Erythroblast (primary cell): ENCODE measurements at regions not wholly inside any gene's neighbourhood (a gene's known extent, or its start where the extent isn't known, plus 50 kb on each side); places are given as distances from the start of the nearest gene placed in this dataset.

Source experiments
- GATA1 ChIP-seq: IDR thresholded peaks from 2 replicates; pipeline ENCODE4 v1.6.1; 2011; ENCODE audit warnings: low read depth, mild to moderate bottlenecking, control low read depth, low read length, moderate library complexity
- POLR2A ChIP-seq: IDR thresholded peaks from 2 replicates; pipeline ENCODE4 v1.6.1; 2011; ENCODE audit warnings: mild to moderate bottlenecking, low read length

DNA sequence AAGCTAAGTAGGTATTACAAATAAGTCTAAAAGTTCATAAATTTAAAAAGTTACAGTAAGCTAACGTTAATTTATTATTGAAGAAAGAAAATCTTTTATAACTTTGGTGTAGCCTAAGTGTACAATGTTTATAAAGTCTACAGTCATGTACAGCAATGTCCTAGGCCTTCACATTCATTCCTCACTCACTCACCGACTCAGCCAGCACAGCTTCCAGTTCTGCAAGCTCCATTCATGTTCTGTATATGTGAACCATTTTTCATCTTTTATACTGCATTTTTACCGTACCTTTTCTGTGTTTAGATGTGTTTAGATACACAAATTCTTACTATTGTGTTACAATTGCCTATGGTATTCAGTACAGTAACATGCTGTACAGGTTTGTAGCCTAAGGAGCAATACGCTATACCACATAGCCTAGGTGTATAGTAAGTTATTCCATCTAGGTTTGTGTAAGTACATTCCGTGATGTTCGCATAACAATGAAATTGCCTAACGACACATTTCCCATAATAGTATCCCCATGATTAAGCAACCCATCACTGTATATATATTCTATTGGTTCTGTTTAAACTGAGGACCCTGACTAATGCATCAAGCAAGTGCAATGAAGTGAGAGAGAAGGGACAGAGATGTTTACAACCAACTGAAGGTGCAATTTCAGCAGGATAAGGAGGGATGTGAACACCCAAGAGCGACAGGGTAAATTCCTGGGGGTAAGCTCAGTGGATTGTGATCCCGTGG, 88.9 kb upstream of the TRIO start:
- no peak for TF ChIP-seq POLR2A
- no peak for TF ChIP-seq GATA1
